GM18858 (cell line): ENCODE measurements at regions not wholly inside any gene's neighbourhood (a gene's known extent, or its start where the extent isn't known, plus 50 kb on each side); places are given as distances from the start of the nearest gene placed in this dataset.
"Not testable (repeated sequence)": the region's sequence is repeated elsewhere in the genome, so short reads cannot be mapped to it uniquely, and the experiment has no call there.

ENCODE experiments used
- ATAC-seq: cut with Tn5 transposase; IDR thresholded peaks from one replicate; pipeline ENCODE4 v1.9.1; 2021; ENCODE audit not compliant: unreplicated experiment

DNA sequence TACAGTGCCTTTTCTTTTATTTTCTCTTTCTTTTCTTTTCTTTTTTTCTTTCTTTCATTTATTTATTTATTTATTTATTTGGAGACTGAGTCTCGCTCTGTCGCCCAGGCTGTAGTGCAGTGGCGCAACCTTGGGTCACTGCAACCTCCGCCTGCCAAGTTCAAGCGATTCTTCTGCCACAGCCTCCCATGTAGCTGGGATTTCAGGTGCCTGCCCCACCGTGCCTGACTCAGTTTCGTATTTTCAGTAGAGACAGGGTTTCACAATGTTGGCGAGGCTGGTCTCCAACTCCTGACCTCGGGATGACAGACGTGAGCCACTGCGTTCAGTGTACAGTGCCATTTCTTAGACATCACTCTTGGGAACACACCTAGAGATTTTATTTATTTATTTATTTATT, 110.0 kb upstream of the ANKRD30BL start:
- not testable (repeated sequence) for ATAC-seq

DNA sequence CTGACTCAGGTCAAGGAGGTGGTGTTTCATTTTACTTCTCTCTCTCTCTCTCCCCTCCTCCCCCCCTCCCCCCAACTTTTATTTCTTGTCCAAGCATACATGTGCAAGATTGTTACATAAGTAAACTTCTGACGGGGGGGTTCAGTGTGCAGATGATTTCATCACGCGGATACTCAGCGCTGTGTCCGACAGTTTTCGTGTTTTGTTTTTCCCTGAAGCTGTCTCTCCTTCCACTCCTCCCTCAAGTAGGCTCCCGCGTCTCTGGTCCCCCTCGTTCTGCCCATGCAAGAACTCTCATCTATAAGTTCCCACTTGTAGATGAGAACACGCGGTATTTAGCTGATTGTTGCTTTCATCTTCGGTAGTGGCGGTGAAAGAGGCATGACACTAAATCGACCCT, 111.0 kb upstream of the ANKRD30BL start:
- no peak for ATAC-seq

DNA sequence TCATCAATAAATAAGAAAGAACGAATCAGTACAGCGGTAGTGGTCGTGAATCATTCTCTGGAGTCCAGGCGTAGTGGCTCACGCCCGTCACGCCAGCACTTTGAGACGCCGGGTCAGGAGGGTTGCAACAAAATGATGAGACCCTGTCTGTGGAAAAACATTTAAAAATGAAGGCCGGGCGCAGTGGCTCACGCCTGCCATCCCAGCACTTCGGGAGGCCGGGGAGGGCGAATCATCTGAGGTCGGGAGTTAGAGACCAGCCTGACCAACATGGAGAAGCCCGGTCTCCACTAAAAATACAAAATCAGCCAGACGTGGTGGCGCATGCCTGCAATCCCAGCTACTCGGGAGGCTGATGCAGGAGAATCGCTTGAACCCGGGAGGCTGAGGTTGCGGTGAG, 111.8 kb upstream of the ANKRD30BL start:
- not testable (repeated sequence) for ATAC-seq

DNA sequence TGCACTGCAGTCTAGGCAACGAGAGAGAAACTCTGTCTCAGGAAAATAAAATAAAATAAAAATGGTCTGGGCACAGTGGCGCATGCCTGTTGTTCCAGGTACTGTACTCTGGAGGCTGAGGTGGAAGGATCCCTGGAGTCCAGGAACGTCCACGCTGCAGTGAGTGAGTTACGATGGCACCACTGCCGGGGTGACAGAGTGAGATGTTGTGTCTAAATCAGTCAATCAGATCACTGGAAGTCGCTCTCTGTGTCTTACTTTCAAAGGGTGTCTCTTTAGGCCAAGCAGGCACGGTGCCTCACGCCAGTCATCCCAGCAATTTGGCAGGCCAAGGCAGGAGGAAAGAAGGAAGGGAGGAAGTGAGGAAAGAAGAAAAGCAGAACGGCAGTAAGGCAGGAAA, 112.2 kb upstream of the ANKRD30BL start:
- no peak for ATAC-seq

DNA sequence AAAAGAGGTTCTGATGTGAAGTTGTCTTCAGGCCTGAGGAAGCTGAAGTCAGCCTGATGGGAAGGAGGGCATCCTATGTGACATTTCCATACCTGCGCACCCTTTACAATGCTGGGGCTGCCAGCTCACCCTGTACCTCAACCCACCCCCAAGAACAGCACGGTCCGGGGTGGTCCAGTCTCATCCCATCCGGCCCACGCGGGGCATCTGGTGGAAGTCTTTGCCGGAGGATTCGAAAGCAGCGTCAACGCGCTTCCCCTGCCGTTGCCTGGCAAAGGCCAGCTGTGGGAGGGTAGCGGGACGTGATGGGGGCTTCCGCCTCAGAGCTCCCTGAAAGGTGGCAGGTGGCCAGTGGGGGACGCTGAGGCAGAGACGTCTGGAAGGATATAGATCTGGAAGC, 113.6 kb upstream of the ANKRD30BL start:
- no peak for ATAC-seq

DNA sequence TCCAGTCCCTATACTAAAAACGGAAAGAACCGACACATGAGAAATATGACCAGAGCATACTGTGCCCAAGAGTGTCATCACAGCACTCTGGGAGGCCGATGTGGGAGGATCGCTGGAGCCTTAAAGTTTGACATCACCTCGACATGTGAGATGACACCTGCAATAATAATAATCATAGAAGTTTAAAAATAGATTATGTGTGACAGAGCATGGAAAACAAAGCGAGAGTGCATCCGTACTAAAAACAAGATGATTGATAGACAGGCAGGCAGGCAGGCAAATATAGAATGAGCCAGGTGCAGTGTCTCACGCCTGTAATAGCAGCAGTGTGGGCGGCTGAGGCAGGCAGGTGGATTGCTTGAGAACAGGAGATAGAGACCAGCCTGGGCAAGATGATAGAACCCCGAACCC, 114.8 kb upstream of the ANKRD30BL start:
- ATAC-seq: peak; percentile 62

DNA sequence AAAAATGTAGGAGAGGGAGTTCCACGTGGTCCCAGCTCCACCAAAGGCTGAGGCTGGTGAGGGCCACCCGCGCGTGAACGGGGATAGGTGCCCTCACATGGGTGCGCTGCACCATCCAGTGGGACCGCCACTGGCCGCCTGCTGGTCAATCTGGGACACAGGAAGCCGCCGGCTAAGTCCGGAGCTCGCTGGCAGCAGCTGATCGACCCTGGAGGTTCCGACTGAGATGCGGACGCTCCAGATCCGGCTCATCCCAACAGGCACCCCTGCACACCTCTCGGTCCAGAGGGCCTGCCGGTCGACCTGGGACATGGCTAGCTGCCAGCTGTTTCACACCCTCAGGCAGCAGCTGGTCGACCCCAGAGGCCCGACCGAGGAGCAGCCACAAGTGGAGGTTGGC, 116.5 kb upstream of the ANKRD30BL start:
- ATAC-seq: no peak

DNA sequence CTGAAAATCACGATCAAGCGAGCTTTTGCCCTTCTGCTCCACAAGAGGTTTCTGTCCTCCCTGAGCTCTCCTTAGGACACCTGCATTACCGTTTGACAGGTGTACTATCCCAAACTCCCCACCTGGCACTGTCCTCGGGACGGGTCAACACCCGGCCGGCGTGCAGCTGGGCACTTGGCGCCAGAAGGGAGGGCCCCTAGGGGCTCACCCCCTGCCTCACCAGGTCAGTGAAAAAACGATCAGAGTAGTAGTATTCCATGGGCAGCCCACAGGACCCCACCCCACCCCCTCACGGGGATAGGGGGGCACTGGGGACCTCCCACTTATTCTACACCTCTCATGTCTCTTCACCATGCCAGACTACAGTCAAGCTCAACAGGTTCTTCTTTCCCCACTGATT, 117.6 kb upstream of the ANKRD30BL start:
- no peak for ATAC-seq

DNA sequence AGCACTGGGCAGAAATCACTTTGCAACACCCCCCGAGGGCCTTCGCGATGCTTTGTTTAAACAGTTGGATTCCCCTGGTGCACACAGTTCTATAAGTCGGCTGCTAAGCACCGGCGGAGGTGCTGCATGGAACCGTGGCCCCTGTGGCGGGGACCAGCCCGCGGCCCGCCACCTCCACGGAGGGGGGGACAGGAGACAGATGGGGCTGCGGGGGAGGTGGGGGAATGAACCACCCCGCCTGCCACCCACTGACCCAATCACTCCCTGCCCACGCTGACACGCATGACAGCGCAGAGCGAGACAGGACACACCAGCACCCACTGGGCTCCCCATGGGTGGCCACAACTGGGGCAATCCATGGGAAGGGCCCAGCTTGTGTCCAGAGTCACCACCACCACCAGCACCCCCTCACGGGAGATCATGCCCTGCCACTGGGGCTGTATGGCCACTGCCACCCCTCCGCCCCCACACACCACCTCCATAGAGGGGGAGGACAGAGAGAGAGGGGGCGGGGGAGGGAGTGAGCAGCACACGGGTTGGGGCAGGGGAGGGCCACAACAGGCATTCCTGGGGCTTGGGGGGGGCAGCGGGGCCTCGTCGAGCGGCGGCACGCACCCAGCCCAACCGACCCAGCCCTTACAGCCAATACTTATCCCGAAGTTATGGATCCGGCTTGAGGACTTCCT, 118.3 kb upstream of the ANKRD30BL start:
- no peak for ATAC-seq

DNA sequence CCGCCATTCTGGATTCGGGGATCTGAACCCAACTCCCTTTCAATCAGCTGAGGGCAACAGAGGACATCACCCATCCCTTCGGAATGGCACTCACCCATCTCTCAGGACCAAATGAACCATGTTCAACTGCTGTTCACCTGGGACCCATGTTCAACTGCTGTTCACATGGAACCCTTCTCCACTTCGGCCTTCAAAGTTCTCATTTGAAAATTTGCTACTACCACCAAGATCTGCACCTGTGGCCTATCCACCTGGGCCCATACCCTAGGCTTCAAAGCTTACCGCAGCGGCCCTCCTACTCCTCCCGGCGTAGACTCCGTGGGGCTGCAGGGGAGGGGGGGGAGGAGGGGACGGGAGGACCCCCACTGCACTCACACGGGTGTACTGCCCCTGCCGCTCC, 119.2 kb upstream of the ANKRD30BL start:
- no peak for ATAC-seq

DNA sequence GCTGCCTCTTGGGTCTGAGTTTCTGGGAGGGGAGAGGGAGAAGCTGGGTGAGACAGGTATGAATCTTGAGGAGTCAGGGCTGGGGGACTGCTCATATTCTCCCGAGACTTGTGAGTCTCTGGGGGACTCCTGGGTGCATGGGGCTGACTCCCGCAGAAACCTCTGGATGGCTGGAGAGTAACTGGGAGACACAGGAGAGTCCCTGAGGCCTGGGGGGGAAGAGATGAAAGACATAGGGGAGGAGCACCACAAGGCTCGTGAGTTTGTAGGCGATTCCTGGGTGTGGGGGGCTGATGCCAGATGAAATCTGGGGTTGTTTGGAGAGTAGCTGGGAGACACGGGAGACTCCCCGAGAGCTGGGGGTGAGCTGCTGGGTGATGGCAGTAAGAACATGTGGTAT, 120.4 kb upstream of the ANKRD30BL start:
- not testable (repeated sequence) for ATAC-seq

DNA sequence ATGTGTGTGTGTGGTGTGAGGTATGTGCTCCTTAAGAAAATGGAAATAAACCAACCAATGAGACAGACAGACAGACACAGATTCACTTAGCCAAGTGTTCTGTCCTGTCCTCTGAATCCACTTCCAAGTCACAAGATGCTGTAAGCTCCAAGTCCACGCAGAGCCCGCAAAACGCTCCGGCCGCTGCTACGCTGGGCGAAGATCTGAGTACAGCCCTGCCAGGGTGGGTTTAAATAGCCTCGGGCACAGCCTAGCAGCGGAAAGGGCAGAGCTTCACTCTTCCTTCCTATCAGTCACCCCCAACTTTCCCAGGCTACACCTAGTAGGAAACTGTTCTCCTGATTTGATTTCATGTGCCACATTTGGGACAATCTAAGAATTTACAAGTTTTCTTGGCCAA, 121.2 kb upstream of the ANKRD30BL start:
- ATAC-seq: no peak

DNA sequence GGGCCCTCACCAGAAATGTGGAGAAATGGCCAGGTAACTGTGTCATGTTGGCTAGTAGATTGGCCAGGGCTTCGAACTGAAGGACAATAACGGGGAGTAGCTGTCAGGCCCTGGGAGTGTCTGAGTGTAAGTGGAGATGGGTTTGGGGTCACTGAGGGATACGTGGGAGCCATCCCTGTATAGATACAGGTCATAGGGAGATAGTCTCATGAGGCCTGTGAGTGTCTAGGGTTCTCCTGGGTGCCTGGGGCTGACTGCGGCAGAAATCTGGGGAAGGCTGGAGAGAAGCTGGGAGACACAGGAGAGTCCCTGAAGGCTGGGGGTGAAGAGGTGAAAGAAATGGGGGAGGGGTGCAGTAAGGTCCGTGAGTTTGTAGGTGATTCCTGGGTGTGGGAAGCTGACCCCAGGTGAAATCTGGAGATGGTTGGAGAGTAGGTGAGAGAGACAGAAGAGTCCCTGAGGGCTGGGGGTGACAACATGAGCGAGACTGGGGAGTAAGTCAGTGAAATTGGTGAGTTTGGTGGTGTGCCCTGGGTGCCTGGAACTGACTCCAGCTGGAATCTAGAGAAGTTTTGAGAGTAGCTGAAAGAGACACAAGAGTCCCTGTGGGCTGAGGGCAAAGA, 124.6 kb upstream of the ANKRD30BL start:
- ATAC-seq: not testable (repeated sequence)

DNA sequence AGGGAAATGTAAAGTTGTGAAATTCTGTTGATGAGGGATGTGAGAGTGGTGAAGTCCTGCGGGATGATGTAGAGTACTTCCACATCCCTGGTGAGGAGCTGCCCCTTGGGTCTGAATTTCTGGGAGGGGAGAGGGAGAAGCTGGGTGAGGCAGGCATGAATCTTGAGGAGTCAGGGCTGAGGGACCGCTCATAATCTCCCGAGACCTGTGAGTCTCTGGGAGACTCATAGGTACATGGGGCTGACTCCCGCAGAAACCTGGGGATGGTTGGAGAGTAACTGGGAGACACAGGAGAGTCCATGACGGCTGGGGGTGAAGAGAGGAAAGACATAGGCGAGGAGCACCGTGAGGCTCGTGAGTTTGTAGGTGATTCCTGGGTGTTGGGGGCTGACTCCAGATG, 126.2 kb upstream of the ANKRD30BL start:
- ATAC-seq: not testable (repeated sequence)

DNA sequence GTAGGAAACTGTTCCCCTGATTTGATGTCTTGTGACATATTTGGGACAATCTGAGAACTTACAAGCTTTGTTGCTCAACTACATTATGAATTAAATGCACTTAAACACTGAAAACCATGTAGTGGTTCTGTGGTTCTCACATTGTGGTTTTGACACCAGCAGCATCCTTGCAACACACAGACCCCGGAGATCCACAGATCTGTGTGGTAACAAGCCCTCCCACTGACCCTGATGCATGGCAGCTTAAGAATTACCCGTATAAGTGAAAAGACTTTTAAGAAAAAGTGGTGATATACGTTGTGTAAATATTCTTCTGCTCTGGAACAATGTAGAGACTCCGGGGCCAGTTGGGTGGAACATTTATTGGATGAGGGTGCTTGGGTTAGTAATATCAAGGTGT, 127.4 kb upstream of the ANKRD30BL start:
- not testable (repeated sequence) for ATAC-seq

DNA sequence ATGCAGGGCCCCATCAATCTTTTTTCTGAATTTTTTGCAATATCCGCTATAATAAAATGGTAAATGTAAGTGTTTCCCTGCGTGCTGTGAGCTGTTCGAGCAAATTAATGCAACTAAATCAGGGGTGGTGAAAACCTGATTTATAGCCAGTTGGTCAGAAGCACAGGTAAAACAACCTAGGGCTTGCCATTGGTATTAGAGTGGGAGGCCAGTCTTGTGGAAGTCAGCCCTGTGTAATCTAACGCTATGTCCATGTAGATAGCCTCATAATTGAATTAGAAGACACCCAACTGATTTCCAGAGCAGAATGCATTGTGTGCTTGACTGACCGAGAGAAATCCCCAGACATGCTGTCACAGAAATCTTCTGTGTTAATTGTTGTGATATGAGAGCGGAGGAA, 126.8 kb upstream of the GPR39 start:
- ATAC-seq: not testable (repeated sequence)

DNA sequence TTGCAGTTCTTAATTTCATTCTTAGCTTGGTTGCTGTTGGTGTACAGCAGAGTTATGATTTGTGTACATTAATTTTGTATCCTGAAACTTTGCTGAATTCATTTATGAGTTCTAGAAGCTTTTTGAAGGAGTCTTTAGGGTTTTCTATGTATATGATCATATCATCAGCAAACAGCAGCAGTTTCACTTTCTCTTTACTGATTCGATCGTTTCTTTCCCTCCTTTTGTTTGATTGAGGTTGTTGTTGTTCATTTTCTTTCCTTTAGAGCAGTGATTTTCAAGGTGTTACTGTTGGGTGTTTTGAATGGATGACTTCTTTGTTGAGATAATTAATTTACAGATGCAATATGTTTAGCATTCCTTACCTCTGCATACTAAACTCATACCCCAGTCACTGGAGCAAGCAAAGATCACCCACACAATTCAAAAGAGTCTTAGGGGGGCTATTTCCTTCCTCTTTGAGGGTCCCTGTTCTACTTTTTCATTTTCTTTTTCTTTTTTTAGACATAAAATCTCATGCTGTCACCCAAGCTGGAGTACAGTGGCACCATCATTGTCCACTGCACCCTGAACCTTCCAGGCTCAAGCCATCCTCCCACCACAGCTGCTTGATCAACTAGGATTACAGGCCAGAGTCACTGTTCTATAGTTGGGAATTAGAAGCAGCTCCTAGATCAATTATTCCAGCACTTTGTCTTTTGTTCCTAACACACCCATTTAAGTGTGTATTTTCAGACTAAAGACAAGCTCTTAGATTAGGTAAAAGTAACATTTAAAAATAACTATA, 115.8 kb upstream of the GPR39 start:
- ATAC-seq: not testable (repeated sequence)

DNA sequence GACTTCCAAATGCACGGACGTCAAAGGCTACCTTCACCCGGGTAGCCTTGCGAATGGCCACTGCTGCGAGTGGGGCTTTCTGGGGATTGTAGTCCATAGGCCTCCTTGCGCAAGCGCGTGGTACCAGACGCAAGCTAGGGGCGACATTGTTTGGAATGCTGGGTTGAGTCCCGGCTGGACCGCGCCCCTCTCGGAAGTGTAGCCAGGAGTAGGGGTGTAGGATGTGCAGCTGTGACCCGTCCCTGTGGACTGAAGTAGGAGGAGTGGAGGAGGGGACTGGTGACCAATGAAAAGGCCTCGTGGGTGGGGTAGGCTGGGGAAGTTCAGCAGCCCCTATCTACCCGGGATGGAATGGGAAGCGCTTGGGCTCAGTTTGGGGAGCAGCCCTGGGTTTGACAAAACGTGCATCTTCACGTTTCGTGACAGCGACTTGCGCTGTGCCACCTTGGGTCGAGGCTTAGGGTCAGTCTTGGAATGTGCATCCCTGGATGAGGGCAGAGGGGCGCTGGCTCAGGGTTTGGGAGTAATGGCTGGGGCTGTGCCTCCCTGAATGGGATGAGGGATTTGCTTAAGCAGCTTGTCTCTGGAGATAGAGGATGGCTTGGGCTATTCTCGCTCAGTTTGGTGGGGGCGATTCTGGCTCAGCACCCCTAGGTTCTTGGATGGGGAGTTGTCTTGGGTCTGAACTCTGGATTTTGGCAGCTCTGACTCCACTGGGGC, 111.8 kb upstream of the GPR39 start:
- not testable (repeated sequence) for ATAC-seq

DNA sequence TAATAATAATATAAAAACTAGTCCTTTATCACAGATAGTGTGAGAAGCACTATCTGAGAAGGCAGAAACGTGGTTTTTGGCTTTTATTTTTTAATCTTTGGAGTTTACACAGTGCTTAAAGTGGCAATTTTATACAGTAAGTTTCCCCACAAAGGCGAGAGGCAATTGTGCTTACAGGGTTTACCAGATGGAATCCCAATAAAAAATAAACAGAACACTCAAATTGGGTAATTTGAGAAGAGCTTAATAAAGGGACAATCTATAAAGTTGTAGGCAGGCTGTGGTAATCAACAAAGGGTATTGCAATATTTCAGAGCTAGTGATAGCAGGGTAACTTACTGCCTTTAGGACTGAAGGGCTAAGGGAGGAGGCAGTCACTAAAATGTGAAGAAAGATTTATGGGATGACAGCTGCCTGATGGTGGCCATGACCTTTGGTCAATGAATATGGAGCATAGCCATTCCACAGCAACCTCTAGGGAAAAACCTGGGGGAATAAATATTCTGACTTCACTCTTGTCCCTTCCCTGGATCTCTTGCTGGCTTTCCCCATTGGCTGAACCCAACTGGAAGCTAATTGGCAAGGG, 108.9 kb upstream of the GPR39 start:
- not testable (repeated sequence) for ATAC-seq

DNA sequence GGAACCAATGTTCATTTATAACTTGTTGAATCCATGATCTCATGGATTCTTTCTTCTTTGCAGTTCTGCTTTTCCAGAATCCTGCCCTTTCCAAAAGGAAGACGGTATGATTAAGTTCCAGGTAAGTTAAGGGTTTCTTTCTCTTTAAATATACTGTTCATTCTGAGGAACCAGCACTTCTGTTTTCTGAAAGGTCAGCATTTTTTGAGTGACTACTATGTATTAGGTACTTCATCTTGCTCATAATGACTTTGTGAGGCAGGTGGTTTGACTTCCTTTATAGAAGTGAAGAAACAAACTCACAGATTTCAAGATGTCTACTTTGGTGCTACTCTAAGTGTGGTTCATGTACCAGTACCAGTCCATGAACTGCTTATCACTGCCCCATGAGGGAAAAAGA, 107.4 kb upstream of the GPR39 start:
- ATAC-seq: not testable (repeated sequence)

DNA sequence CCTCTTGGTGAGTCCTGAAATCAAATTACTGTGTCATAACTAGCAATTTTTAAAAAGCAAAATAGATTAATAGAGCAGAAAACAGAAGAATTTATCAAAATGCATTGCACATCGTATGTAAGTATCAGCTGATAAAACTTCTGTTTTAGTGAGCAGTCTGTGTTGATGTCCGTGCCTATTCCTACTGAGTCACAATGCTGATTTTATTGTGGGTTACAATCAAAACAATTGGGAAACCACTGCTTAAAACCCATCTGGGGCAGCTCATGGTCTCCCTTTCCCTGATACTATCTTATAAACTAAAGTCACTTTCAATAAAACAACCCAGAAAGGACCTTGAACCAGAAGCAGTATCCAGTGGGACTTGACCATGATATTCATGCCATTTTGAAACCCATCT, 101.1 kb upstream of the GPR39 start:
- not testable (repeated sequence) for ATAC-seq
